Inferior parietal cortex (tissue), 1 donor: ENCODE measurements at regions not wholly inside any gene's neighbourhood (a gene's known extent, or its start where the extent isn't known, plus 50 kb on each side); places are given as distances from the start of the nearest gene placed in this dataset.
A peak's percentile ranks its signal among the peaks of the same experiment; 100 is the strongest.

Experiments
- DNase-seq: peaks from one replicate; pipeline ENCODE4 v3.0.0-alpha.2; 2016; ENCODE audit errors: extremely low spot score

GRCh38 chr18:76202322-76202721 lies 292.7 kb downstream of the ZNF516 start:
- no peak for DNase-seq

- DNase-seq: no peak
These were observed 299.4 kb downstream of the ZNF516 start for GRCh38 chr18:76195601-76196000.

DNA sequence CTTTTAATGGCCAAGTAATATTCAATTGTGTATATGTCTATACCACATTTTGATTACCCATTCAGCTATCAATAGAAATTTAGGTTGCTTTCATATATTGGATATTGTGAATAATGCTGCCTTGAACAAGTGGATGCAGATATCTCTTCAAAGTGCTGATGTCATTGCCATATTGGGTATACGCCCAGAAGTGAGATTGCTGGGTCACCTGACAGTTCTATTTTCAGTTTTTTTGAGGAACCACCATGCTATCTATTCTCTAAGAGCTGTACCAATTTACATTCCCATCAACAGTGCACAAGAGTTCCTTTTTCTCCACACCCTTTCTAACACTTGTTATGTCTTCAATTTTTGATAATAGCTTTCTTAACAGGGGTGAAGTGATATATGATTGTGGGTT lies 306.9 kb downstream of the ZNF516 start:
- no peak for DNase-seq

DNA sequence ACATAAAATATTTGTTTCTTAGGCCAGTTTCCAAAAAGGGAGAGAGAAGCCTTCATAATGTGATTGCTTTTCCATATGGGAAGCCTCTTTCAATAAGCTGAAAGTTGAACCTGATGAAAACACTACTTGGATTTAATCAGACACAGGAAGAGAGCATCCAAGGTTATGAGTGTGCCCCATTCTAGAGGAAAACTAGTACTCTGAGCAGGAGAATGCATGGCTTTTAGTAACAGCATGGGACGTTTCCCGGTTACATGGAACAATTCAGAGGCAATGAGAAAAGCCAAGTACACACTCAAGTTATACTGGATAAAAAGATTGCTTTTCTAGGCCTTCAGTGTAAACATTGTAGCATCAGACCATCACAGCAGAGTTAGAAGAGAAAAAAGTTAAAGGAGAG lies 315.8 kb downstream of the ZNF516 start:
- DNase-seq: no peak

- no peak for DNase-seq
These were observed 317.9 kb downstream of the ZNF516 start for GRCh38 chr18:76177160-76177559.

- DNase-seq: no peak
These were observed 320.6 kb downstream of the ZNF516 start for GRCh38 chr18:76174451-76174850.

GRCh38 chr18:76169733-76170132 lies 325.3 kb downstream of the ZNF516 start:
- no peak for DNase-seq

DNA sequence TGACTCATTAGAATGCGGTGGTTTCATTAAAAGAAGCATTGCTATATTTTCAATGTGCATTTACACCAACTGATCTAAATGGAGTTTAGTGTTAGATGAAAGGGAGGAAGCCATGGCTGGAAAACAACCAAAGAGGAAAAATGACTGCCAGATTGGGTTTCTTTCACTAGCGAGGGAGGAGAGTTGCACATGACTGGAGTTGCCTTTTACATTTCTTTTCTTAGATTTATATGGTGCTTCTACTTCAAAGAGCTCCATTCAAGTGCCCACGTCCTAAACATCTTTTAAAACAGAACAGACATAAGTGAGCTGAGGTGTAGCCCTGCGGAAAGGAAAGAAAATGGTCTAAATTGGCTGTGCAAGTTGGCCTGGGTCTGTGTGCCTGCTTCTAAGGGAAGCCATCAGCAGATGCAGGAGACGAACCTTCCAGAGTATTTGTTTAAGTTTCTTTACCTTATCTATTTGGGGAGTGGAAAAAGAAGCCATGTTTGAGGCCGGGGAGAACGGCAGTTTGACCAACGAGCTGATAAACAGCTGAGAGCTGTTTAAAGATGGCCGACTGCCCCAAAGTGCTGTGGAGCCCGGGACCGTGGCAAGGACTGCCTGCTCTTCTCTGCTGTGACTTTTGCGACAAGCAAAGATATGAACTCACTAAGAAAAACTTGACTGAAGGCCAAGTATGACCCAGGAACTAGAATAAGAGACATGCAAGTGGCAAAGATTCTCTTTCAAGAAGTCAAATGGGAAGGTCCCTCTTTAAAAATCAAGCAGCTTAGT lies 327.0 kb downstream of the ZNF516 start:
- peak; percentile 6 for DNase-seq

GRCh38 chr18:76167410-76167809 lies 327.6 kb downstream of the ZNF516 start:
- no peak for DNase-seq

- no peak for DNase-seq
These were observed 332.2 kb downstream of the ZNF516 start for GRCh38 chr18:76162886-76163285.

- DNase-seq: no peak
These were observed 333.1 kb downstream of the ZNF516 start for GRCh38 chr18:76161983-76162382.

- no peak for DNase-seq
These were observed 341.4 kb downstream of the ZNF516 start for GRCh38 chr18:76153691-76154090.

DNA sequence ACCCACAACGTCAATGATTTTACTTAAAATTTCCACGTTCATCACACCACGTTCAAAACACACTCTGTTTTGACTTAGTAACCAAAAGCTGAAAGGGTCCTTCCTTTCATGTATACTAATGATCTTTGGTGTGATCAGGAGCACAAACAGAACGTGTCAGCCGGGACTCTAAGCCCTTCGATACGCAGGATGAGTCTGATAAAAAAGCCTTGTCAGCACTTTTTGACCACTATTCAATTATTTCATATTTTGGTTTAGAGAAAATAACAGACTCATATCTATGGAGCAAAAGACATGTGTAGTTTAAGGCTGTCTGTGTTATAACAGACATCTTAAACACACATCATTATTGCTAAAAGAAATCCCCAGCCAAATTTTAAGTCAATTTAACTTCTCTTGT lies 345.3 kb downstream of the ZNF516 start:
- DNase-seq: no peak

DNA sequence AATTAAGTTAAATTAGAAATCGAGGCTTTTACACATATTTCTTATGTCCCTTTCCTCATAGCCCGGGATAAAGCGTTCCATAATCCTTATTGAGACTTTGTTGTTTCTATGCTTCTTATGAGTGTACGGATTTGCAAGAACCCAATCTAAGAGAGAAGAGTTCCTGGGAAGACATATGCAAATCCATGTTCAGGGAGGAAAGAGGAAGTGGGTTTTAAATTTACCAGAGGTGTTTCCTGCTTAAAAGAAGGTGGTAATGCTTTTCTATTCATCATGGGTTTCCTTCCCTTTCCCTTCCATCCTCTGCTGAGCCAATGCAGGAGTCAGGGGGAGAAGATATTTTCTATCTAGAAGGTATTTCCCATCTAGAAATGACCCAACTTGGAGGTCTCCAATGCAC lies 345.8 kb downstream of the ZNF516 start:
- DNase-seq: no peak

- DNase-seq: no peak
These were observed 349.3 kb downstream of the ZNF516 start for GRCh38 chr18:76145521-76146376.

- DNase-seq: no peak
These were observed 350.2 kb downstream of the ZNF516 start for GRCh38 chr18:76144844-76145243.

DNA sequence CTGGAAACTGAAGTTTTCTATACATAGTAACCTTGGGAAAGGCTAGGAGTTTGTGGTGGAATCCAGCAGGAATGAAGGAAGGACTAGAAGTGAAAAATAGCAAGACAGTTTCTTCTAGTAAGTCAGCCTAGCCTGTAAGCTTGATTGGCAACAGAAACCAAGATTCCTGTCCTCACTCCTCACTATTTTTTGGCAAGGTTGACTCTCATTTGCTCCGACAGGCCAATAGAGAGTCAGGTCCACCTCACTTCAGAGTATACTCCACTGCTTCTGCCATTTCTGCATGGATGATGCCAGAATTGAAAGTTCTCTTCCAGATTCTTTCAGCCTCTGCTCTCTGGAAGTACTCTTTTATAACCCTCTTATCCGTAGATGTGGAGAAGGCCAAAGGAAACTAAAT lies 352.4 kb downstream of the ZNF516 start:
- no peak for DNase-seq

DNA sequence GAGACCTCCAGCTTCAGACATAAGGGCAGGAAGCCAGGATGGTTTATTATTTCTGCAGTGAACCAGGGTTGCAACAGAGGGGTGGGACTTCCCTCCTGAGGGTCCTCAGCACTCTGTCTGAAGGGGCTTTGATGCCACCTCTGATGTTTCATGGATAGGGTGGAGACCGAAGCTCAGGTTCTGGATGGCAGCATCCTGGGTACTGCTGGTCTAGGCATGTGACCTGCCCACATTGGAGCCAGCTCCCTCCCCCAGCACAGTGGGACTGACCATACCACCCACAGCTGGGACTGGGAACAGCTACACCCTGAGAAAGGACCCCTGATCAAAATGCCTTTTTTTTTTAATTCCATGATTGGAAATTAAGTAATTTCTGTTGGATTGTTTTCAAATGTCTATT lies 355.2 kb downstream of the ZNF516 start:
- DNase-seq: no peak

- no peak for DNase-seq
These were observed 357.8 kb downstream of the ZNF516 start for GRCh38 chr18:76137216-76137615.

DNA sequence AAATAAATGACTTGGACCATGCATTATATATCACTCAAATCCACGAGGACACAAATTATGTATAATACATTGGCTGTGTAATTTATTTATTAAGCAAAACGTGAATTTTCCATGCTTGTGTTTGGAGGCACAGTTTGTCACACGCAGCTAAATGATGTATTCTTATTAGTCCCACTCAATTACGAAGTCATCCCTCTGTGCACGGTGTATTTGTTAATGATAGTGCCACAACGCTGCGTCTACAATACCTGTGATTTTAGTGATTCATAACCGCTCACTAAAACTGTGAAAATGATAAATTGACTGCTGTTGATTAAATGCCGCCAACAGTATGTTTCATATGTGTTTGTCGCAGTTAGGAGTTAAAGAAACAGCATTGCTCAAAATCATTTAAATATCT lies 358.3 kb downstream of the ZNF516 start:
- DNase-seq: no peak

DNA sequence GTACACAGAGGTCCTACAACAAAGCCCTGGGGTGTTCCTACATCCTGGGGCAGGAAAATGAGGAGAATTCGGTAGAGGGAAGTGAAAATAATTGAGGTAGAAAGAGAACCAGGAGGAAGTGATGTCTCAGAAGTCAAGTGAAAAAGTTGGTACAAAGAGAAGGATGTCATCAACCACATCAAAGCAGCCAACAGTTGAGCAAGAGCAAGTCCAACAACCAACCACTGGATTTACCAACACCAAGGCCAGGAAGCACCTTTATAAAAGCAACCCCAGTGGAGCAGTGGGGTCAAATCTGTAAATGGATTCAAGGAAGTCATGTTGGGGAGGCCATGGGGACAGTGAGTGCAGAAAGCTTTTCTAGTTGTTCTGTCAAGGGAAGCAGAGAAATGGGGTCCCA lies 360.4 kb downstream of the ZNF516 start:
- no peak for DNase-seq

GRCh38 chr18:76133873-76134272 lies 361.2 kb downstream of the ZNF516 start:
- no peak for DNase-seq

DNA sequence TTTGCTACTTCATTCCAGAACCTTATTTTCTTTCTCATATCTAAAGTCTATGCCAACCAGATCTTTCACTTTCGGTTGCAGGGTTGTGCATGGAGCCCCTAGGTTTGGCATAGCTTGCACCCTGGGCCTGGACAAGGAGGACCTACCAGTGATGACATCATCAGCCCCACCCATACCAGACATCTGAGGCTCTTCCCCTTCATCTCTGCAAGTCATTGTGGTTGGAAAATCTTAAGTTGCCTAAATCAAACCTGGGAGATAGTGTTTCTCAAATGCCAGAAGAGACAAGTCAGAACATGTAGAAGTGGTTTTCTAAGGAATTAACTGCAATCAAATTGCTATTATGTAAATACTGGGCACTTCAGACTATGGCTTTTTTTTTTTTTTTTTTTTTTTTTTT lies 363.3 kb downstream of the ZNF516 start:
- DNase-seq: no peak
